HG03457 (cell line): ENCODE measurements at regions not wholly inside any gene's neighbourhood (a gene's known extent, or its start where the extent isn't known, plus 50 kb on each side); places are given as distances from the start of the nearest gene placed in this dataset.

Experiments used
- ATAC-seq: cut with Tn5 transposase; IDR thresholded peaks from one replicate; pipeline ENCODE4 v1.9.1; 2021; ENCODE audit warnings: moderate number of reproducible peaks; ENCODE audit not compliant: unreplicated experiment

DNA sequence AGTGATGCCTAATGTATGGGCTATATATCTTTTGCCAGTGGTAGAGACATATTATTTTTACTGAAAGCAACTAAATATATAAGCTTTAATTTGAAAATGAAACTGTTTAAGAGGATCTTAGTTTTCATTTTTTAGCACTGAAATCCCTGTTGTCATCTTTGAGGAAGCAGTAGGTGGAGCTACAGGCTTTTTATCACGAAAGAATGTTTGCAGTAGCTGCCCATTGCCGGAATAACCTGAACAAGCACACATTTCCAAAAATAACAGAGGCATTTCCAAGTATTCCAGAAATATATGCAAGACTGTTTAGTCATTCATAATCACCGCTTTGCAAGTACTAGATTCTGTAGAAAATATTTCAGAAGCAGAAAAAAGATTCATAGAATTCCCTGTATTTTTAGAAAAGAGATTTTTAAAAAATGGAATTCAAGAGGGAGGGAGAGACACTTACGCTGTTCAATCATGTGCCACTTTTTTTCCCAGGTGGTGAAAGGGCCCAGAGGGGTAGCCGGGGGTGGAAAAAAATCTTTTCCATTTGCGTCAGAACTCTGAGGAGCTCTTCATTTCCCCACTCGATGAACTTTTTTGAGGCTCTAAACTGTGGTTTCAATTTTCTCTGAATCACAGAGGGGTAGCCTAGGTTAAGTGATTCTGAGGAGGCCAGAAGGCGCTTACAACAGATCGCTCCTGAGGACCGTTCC lies 142.5 kb upstream of the FERMT1 start:
- no peak for ATAC-seq

DNA sequence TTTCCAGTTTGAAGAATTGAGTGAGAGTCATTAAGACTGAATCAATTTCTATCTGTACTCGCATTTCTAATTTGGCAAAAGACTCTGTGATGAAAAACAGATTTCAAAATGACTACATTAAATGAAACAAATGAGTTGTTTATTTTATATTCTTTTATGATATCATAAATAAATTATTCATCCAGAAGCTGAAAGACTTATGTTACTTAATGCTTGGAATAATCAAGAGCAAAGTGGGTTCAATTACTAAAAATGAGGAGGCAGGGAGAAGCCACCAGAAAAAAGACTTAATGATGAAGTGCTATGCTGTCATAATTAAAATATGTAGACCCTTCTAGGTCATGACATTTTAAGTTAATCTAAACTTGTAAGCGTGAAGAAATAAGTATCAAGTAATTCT lies 130.6 kb upstream of the FERMT1 start:
- no peak for ATAC-seq

DNA sequence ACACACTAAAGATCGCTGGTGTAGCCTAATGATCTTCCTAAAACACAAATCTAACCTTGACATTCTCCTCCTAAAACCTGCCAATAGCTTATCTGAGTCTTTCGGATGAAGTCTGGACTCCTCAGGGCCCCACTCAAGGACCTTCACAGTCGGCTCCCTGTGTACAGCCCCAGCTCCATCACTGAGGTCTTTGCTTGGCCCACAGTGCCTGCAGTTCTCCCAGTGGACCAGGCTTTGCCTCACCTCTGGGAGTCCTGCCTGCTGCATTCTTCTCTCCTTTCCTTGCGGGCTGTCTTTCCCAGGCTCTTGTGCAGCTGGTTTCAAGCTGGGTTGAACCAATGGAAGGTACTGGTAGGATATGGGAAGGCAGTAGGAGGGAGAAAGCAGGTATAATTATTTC lies 122.6 kb upstream of the FERMT1 start:
- no peak for ATAC-seq

DNA sequence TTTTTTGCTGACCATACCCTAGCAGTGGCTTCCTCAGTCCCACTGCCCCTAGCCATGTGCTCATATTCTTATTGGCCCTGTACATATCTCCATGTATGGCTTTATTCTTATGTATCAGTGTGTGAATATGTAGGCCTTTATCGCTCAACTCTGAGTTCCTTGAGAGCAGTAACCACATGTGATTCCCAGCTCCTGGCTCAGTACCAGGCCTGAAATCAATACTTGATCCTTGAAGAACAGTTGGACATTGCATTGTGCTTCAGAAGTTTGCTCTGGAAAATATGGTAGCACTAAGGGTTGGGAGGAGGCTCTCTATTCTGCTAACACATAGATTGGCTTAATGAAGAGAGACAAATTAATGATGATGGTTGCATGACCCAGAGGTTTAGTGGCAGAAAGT lies 118.8 kb upstream of the FERMT1 start:
- no peak for ATAC-seq

DNA sequence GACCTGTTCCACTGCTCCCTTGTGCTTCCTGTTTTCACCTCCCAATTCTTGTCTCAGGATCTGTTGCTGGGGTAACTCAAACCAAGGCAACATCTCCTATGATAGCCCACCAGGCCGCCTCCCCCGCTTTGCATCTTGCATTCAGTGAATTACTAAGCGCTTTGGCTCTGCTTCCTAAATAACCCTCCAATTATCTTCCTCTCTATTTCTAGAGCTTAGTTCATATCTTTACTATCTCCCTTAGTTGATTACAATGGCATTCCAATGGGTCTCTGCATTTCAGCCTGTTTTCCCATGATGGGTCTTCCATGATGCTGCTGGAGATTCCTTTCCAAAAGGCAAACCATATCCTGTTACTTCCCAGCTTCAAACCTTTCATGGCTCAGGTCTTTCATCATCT lies 117.2 kb upstream of the FERMT1 start:
- ATAC-seq: no peak

DNA sequence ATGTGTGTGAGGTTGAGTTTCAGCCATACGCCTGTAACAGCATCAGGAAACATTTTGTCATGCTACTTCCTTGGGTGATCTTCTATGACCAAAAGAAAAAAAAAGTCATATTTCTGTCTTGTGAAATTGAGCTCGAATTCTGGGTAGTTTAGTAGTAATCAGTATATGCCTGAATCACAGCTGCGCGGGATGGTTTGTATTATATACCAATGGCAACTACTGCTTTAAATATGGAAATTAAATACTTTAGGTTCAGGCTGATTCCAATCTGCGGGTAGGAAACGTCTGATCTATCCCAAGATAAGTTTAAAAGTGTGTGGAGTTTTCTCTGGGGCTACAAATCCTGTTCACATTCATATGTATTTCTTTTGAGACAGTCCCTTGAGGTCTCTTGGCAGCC lies 115.6 kb upstream of the FERMT1 start:
- no peak for ATAC-seq

DNA sequence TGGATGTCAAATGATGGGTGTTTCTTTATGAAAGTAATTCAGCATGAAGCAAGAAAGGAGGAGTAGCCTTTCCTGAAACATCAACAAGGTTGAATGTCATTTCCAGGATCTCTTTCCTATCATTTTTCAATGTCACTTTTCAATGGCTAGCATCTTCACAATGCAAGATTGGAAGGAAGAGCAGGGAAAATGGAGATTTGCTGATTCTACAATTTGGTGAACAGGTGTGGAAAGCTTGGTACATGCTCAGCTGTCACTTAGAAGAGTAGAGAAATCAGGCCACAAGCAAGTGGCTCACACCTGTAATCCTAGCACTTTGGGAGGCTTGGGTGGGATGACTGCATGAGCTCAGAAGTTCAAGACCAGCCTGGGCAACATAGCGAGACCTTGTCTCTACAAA lies 112.7 kb upstream of the FERMT1 start:
- no peak for ATAC-seq

DNA sequence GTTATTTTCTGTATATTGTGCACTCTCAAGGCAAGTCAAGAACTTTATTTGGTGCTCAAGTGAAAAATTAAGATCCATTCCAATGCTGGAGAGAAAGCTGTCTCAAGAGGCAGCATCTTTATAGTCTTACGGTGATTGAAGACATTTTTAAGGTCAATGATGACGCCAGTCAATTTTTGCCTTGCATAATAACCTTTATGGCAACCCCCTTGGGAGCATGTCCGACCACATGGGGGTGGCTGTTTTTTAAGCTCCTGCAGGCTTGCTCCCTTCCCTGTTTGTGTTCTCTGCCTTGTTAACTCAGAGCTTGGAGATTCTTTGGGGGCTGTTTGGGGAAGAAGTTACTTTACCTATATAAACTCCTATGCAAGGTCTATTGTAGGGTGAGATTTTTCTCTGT lies 109.6 kb upstream of the FERMT1 start:
- no peak for ATAC-seq

DNA sequence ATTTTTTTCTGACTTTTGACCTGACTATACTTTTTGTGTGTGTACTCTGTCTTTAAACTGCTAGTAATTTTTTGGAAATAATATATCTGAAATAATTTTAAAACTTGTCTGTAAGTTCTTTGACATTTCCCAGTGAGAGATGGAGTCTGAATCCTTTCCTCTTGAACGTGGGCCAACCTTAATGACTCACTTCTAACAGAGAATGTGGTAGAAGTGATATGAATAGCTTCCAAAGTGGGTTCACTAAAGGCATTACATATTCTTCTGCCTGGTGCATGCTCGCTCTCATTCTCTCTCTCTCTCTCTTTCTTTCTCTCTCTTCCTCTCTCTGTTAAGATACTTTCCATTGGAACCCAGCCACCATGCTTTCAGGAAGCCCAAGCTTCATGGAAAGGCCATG lies 108.7 kb upstream of the FERMT1 start:
- no peak for ATAC-seq

DNA sequence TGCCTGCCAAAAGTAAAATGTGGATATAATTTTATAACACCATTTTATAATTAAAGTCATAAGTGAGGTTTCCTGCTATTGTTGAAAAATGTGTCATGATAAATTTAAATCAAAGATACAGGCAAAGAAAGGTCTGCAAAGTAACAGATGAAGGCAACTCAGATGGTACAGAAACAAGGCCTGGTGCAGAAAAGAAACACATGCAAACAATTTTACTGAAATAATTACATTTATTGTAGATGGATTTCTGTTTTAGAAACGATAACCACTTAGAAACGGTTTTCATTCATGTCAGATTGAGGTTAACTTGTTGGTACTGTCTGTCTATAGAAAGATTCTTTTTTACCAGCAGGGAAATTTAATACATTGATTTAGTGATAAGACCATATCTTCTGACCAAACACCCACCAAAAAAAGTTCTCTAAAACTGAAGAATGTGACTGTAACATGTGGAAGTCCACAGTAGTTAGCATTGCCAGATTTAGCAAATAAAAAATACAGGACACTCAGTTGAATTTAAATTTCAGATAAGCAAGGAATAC lies 105.5 kb upstream of the FERMT1 start:
- ATAC-seq: no peak

DNA sequence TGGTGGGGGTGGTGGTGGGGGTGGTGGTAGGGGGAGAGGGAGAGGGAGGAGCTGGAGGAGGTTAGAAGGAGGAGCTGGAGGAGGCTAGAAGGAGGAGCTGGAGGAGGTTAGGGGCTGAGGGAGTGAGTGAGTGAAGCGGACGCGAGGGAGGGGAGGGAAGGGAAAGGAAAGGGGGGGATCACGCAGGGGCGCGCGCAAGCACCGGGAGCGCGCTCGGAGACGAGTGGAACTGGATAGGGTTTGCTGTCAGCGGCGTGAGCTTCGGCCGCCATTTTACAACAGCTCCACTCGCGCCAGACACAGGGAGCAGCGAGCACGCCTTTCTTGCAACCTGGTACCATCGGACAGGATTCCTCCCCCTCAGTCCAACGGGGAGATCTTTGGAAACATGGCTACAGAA lies 90.5 kb upstream of the FERMT1 start:
- no peak for ATAC-seq

DNA sequence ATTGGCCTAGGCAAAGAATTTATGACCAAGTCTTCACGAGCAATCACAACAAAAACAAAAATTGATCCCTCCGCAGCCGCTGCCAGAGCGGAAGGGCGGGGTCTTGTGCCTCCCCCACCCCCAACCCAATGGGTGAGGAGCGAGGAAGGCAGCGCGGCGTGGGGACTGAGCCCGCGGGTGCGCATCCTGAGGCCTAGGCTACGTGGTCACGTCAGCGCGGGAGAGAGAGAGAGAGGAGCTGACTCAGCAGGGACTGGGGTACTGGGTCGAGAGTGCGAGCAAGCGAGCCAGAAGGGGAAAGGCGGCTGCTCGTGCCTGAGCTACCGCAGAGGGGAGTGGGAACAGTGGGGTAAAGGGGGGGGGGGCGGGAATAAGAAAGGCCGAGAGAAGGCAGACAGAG lies 90.1 kb upstream of the FERMT1 start:
- no peak for ATAC-seq

DNA sequence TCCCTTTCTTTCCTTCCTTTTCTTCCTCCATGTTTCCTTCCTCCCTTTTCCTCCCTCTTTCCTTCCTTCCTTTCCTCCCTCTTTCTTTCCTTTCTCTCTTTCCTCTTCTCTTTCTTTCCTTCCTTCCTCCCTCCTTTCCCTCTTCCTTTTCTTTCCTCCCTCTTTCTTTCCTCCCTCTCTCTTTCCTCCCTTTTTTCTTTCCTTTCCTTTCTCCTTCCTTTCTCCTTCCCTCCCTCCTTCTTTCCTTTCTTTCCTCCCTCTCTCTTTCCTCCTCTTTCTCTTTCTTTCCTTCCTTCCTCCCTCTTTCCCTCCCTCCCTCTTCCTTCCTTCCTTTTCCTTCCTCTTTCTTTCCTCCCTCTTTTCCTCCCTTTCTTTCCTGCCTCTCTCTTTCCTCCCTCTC lies 86.3 kb upstream of the FERMT1 start:
- no peak for ATAC-seq

DNA sequence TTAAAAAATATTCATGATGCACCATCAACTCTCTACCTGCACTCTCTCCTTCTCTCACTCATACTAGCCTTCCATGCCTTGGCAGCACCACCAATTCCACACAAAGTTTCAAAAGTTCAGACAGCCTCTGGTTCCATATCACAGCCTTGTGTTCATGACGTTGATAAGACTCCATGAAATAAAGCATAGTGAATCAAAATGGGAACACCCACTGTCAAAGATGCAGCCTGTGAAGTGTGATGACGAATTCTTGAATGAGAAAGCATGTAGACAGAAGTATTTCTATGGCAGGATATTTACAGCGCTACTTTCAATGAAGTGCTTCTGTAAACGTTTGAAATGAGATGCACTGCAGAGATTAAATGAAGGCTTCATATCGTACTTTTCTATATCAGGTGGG lies 77.3 kb upstream of the FERMT1 start:
- ATAC-seq: no peak

DNA sequence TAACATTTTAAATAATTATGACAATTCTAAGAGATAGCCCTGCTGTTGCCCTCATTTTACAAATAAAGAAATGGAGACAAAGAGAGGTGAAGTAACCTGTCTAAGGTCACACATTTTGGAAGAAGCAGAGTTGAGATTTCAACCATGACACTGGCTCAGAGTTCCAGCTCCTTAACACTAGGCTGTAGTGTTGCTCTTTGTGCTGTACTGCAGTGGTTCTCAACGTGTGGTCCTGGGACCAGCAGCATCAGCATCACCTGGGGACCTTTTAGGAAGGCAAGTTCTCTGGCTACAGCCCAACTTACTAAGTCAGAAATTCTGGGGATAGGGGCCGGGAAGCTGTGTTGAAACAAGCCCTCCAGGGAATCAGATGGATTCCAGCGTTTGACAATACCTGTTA lies 62.4 kb upstream of the FERMT1 start:
- ATAC-seq: no peak

DNA sequence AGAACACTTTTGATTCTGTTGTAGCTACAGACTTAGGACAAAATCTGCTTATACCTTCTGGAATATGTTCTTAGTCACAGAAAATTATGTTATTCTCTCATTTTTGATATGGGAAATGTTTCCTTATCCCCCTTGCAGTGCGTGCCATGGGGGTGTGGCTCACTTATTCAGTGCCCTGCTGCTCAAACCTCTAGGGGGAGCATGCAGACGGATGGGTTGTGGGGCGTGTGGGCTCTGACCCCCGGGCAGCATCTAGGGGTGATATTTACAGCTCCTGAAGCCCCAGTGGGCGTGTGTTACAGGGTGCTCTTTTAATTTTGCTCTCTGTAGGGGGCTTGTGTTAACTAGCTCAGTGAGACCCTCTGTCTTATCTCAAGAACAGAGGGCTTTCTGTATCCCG lies 61.3 kb upstream of the FERMT1 start:
- ATAC-seq: no peak

DNA sequence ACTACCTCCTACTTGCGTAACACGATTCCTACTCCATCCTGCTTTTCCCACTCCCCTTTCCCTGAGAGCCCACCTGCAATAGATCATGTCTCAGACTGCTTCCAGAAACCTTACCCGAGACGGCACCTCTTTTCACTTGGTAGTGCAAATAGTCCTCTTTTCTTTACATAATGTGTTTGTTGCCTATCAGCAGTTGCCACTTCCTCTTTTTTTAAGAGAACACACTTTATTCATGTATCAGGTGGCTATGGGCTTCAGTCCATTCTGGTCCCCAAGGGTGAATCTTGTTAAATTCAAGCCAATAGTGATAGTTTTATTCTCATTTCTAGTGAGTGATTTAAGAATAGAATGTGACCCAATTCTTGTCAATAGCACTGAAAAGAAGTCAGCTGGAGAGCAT lies 57.7 kb upstream of the FERMT1 start:
- ATAC-seq: no peak

DNA sequence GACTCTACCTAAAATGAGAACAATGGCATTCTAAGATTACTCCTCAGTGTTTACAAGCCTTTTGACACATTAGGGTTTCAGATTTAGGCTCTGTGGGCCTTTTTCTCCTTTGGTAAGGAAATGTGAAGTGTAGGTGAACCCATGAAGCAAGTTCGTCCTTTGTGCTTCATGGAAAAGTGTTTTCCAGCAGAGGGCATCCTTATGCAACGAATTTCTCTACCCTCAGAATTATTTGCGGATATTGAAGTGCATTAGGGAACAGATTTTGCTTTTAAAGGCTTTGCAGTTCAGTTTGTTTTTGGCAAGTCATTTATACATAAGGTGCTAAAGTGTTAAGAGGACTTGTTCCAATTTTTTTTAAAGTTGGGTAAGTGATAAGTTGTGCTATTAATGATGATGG lies 55.7 kb upstream of the FERMT1 start:
- ATAC-seq: no peak

DNA sequence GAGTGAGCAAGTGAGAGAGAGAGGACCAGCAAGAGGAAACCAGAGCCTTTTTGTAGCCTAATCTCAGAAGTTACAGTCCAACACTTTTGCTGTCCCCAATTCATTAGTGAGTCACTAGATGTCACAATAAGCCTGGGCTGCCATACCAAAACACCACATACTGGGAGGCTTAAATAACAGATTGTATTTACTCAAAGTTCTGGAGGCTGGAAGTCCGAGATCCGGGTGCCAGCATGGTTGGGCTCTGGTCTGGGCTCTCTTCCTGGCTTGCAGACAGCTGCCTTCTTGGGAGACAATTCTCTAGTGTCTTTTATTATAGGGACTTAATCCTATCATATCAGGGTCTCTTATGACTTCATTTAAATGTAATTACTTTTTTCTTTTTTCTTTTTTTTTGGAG lies 50.7 kb upstream of the FERMT1 start:
- ATAC-seq: no peak
